Large intestine (tissue), 3 donors: ENCODE measurements at regions not wholly inside any gene's neighbourhood (a gene's known extent, or its start where the extent isn't known, plus 50 kb on each side); places are given as distances from the start of the nearest gene placed in this dataset.
"Not testable (repeated sequence)": the region's sequence is repeated elsewhere in the genome, so short reads cannot be mapped to it uniquely, and the experiment has no call there.

Experiments
- DNase-seq, 2 donors: peaks; one replicate each; pipeline versions ENCODE4 v3.0.0 to v3.0.0-alpha.2; 2013
- H3K27ac ChIP-seq: one replicate; pipeline ENCODE4 v1.5.1; 2013; ENCODE audit warnings: low read length
- H3K27me3 ChIP-seq: 2 replicates; pipeline ENCODE4 v1.6.1; 2013; ENCODE audit warnings: low read length; ENCODE audit not compliant: control insufficient read depth, insufficient read depth
- H3K36me3 ChIP-seq: 2 replicates; pipeline ENCODE4 v1.6.1; 2013; ENCODE audit warnings: low read length; ENCODE audit not compliant: control insufficient read depth, insufficient read depth
- H3K4me1 ChIP-seq: one replicate; pipeline ENCODE4 v1.6.1; 2013; ENCODE audit warnings: low read length; ENCODE audit not compliant: control insufficient read depth, insufficient read depth
- H3K4me3 ChIP-seq: one replicate; pipeline ENCODE4 v1.5.1; 2013; ENCODE audit warnings: low read length
- H3K9me3 ChIP-seq: one replicate; pipeline ENCODE4 v1.6.1; 2013; ENCODE audit warnings: mild to moderate bottlenecking, low read depth, low read length, moderate library complexity; ENCODE audit not compliant: control insufficient read depth
- WGBS: methylation state at CpG from one replicate; pipeline ENCODE4 v1.1.5; 2013; ENCODE audit warnings: low lambda C conversion rate; ENCODE audit not compliant: insufficient coverage; 5-methylcytosine and 5-hydroxymethylcytosine counted together

DNA sequence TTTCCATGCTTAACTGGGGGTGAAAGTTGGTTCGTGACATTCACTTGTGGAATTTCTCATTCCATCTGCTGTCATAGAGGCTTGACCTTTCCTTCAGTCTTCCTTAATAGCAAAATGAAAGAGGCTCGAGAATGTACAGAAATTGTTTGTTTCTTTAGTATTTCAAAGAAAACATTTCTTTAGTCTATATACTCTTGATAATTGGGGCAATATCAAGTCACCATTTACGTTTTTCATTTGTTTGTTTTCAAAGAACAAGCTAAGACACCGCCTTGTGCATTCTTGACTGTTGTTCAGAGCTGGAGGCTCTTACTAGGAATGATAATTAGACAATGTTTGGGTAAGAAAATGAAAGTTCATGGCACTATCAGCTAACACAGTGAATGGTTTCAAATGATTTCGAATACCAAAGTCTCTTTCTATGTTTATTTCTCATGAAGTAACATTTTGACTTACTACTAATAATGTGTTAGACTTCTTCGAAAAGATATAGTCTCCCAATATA, 835.4 kb downstream of the SEMA5A start:
- no peaks in the 10 kb centered on the region for H3K9me3 ChIP-seq
- no peaks in the 10 kb centered on the region for H3K27me3 ChIP-seq
- no peaks in the 10 kb centered on the region for H3K4me1 ChIP-seq
- no peak overlapping the region for H3K4me3 ChIP-seq
- whole genome bisulfite sequencing: 78% methylated on average over 5 of the region's 6 CpGs
- H3K36me3 ChIP-seq: no peaks in the 10 kb centered on the region
- no peak overlapping the region for H3K27ac ChIP-seq
- no peak for DNase-seq

DNA sequence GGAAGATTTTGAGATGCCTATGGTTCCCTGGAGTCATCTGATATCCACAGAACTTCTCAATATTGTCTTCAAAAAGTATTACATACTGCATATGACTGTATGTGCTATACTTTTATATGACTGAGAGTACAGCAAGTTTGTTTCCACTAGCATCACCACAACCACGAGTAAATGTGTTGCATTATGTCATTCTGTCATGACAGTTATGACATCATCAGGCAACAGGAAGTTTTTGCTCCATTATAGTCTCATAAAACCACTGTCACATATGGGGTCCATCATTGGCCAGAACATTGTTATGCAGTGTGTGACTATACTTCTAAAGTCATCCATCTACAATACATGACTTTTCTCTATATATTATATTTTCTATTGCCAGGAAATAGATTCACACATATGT, 831.7 kb downstream of the SEMA5A start:
- H3K4me3 ChIP-seq: no peak overlapping the region
- H3K4me1 ChIP-seq: no peaks in the 10 kb centered on the region
- no peaks in the 10 kb centered on the region for H3K27me3 ChIP-seq
- no peak overlapping the region for H3K27ac ChIP-seq
- H3K9me3 ChIP-seq: no peaks in the 10 kb centered on the region
- no peaks in the 10 kb centered on the region for H3K36me3 ChIP-seq
- no peak for DNase-seq
- WGBS: 67% methylated on average over 1 of the region's 1 CpG

DNA sequence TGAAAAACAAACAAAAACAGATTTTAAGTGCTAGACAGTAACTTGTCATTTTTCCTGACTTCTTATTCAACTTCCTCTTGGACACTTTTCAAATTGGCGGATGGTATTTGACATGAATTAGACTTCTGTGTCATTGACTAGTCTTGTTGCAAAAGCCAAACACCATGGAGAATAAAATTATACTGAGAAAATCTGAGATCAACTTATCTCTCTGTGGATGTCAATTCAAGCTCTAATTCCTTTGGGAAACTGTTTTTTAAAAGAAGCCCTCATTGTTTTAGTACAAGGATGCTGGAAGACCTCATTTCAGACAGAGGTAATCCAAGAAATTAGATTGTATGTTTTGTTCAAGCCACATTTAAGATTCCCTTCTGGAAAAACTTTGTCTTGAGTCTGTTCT, 831.0 kb downstream of the SEMA5A start:
- H3K36me3 ChIP-seq: no peaks in the 10 kb centered on the region
- no peak overlapping the region for H3K27ac ChIP-seq
- H3K9me3 ChIP-seq: no peaks in the 10 kb centered on the region
- H3K4me1 ChIP-seq: no peaks in the 10 kb centered on the region
- no peak for DNase-seq
- WGBS: no CpG with 5 or more reads among the region's 1 CpG
- no peaks in the 10 kb centered on the region for H3K27me3 ChIP-seq
- no peak overlapping the region for H3K4me3 ChIP-seq

DNA sequence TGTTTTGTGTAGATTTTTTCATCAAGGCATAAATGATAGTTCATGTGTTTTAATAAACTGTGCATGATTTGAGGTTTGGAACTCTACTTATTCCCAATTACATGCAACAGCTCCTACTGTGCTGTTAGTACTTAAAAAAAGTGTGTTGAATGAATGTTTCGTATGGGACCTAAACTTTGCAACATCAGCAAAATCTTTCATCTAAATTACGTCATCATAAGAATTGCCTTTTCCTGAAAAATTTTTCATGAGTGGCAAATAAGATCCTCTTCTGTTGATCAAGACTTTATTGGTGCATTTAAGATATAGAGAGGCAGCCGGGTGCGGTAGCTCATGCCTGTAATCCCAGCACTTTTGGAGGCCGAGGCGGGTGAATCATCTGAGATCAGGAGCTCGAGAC, 826.1 kb downstream of the SEMA5A start:
- no CpG with 5 or more reads among the region's 7 CpGs for WGBS
- no peak for DNase-seq
- H3K27ac ChIP-seq: no peak overlapping the region
- H3K27me3 ChIP-seq: no peaks in the 10 kb centered on the region
- H3K4me3 ChIP-seq: no peak overlapping the region
- H3K36me3 ChIP-seq: no peaks in the 10 kb centered on the region
- H3K9me3 ChIP-seq: no peaks in the 10 kb centered on the region
- H3K4me1 ChIP-seq: no peaks in the 10 kb centered on the region

DNA sequence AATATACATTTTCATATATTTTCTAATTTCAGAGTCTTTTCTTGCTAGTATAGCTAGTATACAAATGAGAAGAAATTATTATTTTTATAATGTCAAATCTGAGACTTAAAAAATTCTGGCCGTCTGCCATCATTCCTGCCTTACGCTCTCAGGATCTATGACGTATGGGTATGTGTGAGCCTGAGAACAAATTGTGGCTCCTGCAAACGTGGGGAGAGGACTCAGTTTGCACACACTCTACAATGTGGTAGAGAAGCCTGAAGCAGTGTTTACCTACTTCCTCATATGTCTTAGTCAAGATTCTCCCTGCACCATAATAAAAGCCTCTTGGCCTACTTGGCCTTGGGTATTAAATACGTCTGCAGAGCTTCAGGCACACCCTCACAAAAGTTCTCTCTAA, 825.4 kb downstream of the SEMA5A start:
- Histone ChIP-seq H3K27me3 (no peaks in the 10 kb centered on the region), H3K9me3 (no peaks in the 10 kb centered on the region), H3K27ac (no peak overlapping the region), H3K4me1 (no peaks in the 10 kb centered on the region), H3K36me3 (no peaks in the 10 kb centered on the region), H3K4me3 (no peak overlapping the region)
- no peak for DNase-seq
- WGBS: 100% methylated on average over 3 of the region's 5 CpGs

DNA sequence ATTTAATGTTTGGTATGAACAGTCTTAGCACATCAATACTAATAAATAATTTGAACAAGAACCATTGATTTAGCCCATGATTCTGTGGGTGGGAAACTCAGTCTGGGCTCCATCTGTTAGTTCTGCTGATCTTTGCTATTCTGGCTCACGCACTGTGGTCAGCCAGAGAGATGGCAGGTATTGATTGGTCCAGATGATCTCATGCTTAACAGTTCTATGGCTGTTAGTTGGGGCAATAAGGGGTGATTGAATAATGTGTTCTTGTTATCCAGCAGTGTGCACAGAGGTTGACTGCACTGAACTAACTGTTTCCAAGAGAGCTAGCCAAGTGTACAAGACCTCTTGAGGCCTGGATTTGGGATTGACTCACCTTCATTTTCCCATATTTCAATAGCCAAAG, 824.3 kb downstream of the SEMA5A start:
- Histone ChIP-seq H3K9me3 (no peaks in the 10 kb centered on the region), H3K4me1 (no peaks in the 10 kb centered on the region), H3K27me3 (no peaks in the 10 kb centered on the region), H3K27ac (no peak overlapping the region), H3K36me3 (no peaks in the 10 kb centered on the region), H3K4me3 (no peak overlapping the region)
- DNase-seq: no peak
- WGBS: no CpG with 5 or more reads among the region's 1 CpG

DNA sequence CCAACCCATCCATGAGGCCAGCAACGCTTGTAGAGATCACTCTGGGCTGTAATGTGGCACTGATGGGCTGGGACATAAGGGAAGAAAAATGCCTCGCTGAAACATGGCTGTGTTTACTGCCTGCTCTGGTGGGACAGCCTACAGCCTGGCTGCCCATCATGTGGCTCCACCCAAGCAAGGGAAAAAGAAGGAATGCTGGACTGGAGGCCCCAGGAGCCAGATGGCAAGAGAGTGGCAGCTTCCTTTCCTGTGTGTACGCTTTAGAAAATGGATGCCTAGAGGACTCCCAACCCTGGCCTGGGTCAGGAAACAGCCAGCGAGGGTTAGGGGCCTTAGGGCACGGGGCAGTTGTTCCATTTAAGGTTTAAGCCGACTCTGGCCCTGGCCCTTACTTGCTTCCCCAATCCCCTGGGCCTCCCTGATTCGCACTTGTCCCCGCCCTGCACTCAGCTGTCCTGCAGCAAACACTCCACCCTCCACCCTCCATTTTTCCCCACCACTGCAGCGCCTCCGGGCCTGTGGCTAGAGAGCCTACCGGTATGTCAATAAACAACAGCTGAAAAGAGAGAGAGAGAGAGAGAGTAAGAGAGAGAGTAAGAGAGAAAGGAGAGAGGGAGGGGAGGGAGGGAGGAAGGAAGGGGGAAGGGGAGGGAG, 819.4 kb downstream of the SEMA5A start:
- WGBS: 46% methylated on average over 3 of the region's 11 CpGs
- H3K9me3 ChIP-seq: no peaks in the 10 kb centered on the region
- H3K27me3 ChIP-seq: no peaks in the 10 kb centered on the region
- no peak overlapping the region for H3K4me3 ChIP-seq
- H3K27ac ChIP-seq: no peak overlapping the region
- DNase-seq: no peak
- H3K36me3 ChIP-seq: no peaks in the 10 kb centered on the region
- no peaks in the 10 kb centered on the region for H3K4me1 ChIP-seq

DNA sequence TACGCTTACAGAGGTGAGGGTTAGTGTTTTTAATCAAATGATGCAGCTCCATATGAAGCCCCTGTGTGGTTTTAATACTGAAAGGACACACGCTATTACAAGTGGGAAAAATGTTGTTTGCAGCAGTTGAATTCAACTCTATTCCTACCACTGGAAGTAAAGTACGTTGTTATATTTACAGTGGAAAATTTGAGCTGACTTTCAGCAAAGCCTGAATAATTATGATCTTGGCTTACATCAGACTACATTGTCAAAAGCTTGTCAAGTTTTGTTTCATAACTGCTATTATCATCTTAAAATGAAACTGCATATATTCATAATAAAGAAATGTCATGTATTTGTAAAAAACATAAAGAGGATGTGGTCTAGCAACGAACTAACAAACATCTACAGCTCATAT, 818.5 kb downstream of the SEMA5A start:
- H3K9me3 ChIP-seq: no peaks in the 10 kb centered on the region
- no peaks in the 10 kb centered on the region for H3K36me3 ChIP-seq
- H3K27ac ChIP-seq: no peak overlapping the region
- WGBS: no CpG with 5 or more reads among the region's 4 CpGs
- no peak for DNase-seq
- H3K4me1 ChIP-seq: no peaks in the 10 kb centered on the region
- no peaks in the 10 kb centered on the region for H3K27me3 ChIP-seq
- no peak overlapping the region for H3K4me3 ChIP-seq

DNA sequence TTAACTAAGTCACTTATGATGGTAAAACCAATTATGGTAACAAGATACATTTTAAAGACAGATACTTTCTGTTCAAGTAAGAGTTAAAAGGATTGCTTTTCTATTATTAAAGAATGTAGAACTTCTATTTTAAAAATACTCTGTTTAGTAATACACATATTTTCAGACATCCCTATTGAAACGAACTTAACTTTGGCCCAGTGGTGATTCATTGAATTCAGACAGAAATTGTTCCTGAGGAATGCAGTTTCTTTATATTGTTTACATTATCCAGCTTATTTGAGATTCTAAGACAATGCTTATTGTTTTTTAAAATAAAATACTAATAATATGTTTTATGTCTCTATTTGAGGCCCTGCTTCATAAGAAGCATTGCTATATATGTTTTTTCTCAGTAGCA, 816.4 kb downstream of the SEMA5A start:
- Histone ChIP-seq H3K27me3 (no peaks in the 10 kb centered on the region), H3K36me3 (no peaks in the 10 kb centered on the region), H3K4me3 (no peak overlapping the region), H3K27ac (no peak overlapping the region), H3K9me3 (no peaks in the 10 kb centered on the region), H3K4me1 (no peaks in the 10 kb centered on the region)
- WGBS: 100% methylated on average over 1 of the region's 1 CpG
- no peak for DNase-seq

DNA sequence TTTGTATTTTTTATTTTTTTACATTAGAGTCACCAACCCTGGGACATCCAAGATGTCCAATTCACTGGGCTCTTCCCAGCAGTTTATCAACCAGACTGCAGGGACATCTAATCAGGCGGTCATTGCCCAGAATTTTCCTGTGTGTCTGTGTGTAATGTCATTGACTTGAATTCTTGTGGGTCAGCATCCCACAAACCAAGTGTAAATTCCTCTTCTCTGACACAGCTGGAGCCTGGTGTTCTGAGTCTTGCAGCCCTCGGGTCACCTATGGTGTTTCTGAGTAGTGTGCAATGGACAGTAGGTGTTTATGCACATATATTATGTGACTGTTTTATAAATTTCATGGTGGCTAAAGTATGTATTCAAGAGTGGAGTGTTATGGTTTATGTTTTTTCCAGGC, 815.7 kb downstream of the SEMA5A start:
- Histone ChIP-seq H3K27ac (no peak overlapping the region), H3K4me1 (no peaks in the 10 kb centered on the region), H3K4me3 (no peak overlapping the region), H3K9me3 (no peaks in the 10 kb centered on the region), H3K36me3 (no peaks in the 10 kb centered on the region), H3K27me3 (no peaks in the 10 kb centered on the region)
- WGBS: no CpG with 5 or more reads among the region's 2 CpGs
- DNase-seq: no peak

DNA sequence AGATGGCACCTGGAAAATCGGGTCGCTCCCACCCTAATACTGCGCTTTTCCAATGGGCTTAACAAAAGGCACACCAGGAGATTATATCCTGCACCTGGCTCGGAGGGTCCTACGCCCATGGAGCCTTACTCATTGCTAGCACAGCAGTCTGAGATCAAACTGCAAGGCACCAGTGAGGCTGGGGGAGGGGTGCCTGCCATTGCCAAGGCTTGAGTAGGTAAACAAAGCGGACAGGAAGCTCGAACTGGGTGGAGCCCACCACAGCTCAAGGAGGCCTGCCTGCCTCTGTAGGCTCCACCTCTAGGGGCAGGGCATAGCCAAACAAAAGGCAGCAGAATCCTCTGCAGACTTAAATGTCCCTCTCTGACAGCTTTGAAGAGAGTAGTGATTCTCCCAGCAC, 814.8 kb downstream of the SEMA5A start:
- not testable (repeated sequence) for DNase-seq, H3K4me3 ChIP-seq, H3K4me1 ChIP-seq, H3K27ac ChIP-seq, H3K27me3 ChIP-seq, H3K36me3 ChIP-seq, H3K9me3 ChIP-seq
- no CpG with 5 or more reads among the region's 7 CpGs for WGBS
